Activated CD4-positive, alpha-beta T cell treated with anti-CD3 and anti-CD28 coated beads for 36 hours (primary cell): ENCODE measurements at regions not wholly inside any gene's neighbourhood (a gene's known extent, or its start where the extent isn't known, plus 50 kb on each side); places are given as distances from the start of the nearest gene placed in this dataset.
A peak's percentile ranks its signal among the peaks of the same experiment; 100 is the strongest.

ENCODE experiments used
- ATAC-seq: fragments of 200-7000 bp; cut with Tn5 transposase; one replicate; pipeline ENCODE4 v1.10.0; 2021; ENCODE audit warnings: mild to moderate bottlenecking, moderate library complexity
- CTCF ChIA-PET: fragments of 350-600 bp; sonication (Branson Sonifier 250); formaldehyde crosslinking; loops from one replicate; lab custom pipeline; 2021; ENCODE audit warnings: antibody characterized with exemption; lab: Charles Lee
- POLR2A ChIA-PET: fragments of 350-600 bp; sonication (Branson Sonifier 250); formaldehyde crosslinking; loops from one replicate; lab custom pipeline; 2021; ENCODE audit warnings: antibody characterized with exemption, inconsistent platforms; lab: Charles Lee
- DNase-seq: peaks from one replicate; pipeline ENCODE4 v3.0.0-alpha.2; 2020
- H3K27ac Mint-ChIP-seq: one replicate; pipeline ENCODE4 v1.8.0; 2021; ENCODE audit warnings: mixed read lengths
- H3K27me3 Mint-ChIP-seq: one replicate; pipeline ENCODE4 v1.8.0; 2021; ENCODE audit warnings: mixed read lengths
- H3K36me3 Mint-ChIP-seq: one replicate; pipeline ENCODE4 v1.8.0; 2021; ENCODE audit warnings: low read depth, mixed read lengths
- H3K4me1 Mint-ChIP-seq: one replicate; pipeline ENCODE4 v1.8.0; 2021; ENCODE audit warnings: mixed read lengths
- H3K4me3 Mint-ChIP-seq: one replicate; pipeline ENCODE4 v1.8.0; 2021; ENCODE audit warnings: mild to moderate bottlenecking, moderate library complexity, mixed read lengths
- H3K9me3 Mint-ChIP-seq: one replicate; pipeline ENCODE4 v1.8.0; 2021; ENCODE audit warnings: low read depth, mixed read lengths
- intact Hi-C, 2 experiments: fragments of 100-400 bp; cut with DNase I in 1 of 2; cut with micrococcal nuclease in 1 of 2; formaldehyde crosslinking; loops; one replicate each; pipeline versions ENCODE4 v1.14.2 to v1.15.1; 2022 to 2024; cut with DNase I, micrococcal nuclease

DNA sequence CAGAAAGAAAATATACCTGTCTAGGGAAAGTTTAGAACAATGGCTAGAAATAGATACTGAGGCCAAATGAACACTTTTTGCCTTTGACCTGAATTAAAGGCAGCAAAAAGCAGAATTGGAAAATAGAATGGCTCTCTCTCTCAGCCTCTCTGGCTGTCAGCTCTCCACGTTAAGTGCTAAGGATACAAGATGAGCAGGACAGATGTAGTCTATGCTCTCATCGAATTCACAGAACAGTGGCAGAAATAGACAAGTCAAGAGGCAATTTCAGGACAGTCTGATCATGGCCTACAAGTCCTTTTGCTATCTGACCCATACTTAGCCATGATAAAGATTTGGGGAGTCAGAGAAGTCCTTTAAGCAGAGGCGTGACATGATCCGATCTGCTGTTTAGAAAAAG is 120.2 kb upstream of the CREB1 start:
- Mint-ChIP-seq H3K4me1 (no peaks in the 10 kb centered on the region), H3K9me3 (no peaks in the 10 kb centered on the region), H3K36me3 (no peaks in the 10 kb centered on the region), H3K4me3 (no peak overlapping the region), H3K27me3 (no peaks in the 10 kb centered on the region), H3K27ac (no peak overlapping the region)
- CTCF ChIA-PET: no interaction called here
- ATAC-seq (no peak), DNase-seq (no peak)
- intact Hi-C loops: no loop called here
- POLR2A ChIA-PET: no interaction called here

DNA sequence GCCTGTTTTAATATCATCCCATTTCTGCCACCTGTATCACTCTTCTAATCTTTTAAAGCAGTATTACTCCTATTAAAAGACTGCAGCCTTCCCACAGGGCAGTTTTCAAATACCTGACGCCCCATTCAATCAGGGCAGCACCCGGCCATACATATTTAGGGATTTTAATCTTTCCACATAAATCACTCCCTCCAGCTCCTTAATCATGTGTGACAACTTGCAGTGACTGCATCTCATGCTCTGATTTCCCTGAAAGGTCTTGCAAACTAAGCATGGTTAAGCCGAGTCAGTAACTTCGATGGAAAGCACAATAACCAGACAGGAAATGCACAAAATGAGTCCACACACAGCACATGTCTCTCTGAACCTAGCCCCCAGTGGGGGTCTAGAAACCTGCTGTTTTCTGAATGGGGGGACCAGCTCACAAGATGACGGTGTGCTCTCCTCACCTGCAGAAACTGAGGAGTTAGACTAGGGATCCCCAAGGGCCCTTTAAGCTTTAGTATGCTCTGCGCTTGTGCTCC is 116.9 kb upstream of the CREB1 start:
- no peak overlapping the region for H3K27ac Mint-ChIP-seq
- no peak overlapping the region for H3K4me3 Mint-ChIP-seq
- POLR2A ChIA-PET: no interaction called here
- intact Hi-C loops: no loop called here
- ATAC-seq: no peak
- H3K36me3 Mint-ChIP-seq: no peaks in the 10 kb centered on the region
- no peaks in the 10 kb centered on the region for H3K9me3 Mint-ChIP-seq
- no peaks in the 10 kb centered on the region for H3K27me3 Mint-ChIP-seq
- H3K4me1 Mint-ChIP-seq: no peaks in the 10 kb centered on the region
- no peak for DNase-seq
- CTCF ChIA-PET: interaction anchor here (0.7 kb wide), 1 partner anchor 141 kb away, joined by 3 read pairs; no protein-coding TSS in a partner anchor

DNA sequence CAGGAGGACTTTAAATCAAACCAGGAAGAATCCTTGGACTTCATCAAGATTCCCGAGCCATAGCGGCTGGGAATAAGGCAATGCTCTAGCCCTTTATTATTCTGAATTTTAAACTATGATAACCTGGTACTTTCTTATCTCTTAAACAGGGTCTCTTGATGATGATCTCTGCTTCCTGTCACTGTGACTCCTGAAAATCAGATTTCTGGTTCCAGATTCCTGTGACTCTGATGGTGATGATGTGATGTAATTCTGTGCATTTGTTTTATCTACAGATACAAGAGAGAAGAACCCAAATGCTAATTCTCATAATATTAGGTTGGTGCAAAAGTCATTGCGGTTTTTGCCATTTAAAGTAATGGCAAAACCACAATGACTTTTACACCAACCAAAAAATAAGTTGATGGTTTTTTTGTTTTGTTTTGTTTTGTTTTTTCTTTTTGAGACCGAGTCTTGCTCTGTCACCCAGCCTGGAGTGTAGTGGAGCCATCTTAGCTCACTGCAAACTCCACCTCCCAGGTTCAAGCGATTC is 116.3 kb upstream of the CREB1 start:
- DNase-seq: no peak
- no peak for ATAC-seq
- Mint-ChIP-seq H3K4me3 (no peak overlapping the region), H3K27ac (no peak overlapping the region), H3K4me1 (no peaks in the 10 kb centered on the region), H3K27me3 (no peaks in the 10 kb centered on the region), H3K36me3 (no peaks in the 10 kb centered on the region), H3K9me3 (no peaks in the 10 kb centered on the region)
- intact Hi-C loops: no loop called here
- CTCF ChIA-PET: no interaction called here
- POLR2A ChIA-PET: no interaction called here

DNA sequence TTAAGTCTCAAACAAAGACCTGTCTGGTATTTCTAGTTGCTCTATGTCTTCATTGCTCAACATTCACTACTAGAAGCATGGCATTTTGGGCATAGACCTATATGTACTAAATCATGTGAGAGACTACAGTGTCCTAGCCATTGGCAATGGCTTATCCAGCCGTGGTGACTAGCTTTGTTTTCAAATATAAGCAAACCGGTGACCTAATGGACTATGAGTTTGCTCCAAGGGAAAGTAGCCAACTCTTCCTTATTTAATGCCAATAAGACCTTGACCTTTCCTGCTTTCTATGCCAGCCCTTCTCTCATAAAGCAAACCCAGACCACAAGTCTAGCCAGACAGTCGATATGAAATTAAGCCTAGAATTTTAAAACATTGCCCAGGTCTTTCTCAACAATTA is 113.7 kb upstream of the CREB1 start:
- Mint-ChIP-seq H3K9me3 (no peaks in the 10 kb centered on the region), H3K4me3 (no peak overlapping the region), H3K36me3 (no peaks in the 10 kb centered on the region), H3K27me3 (no peaks in the 10 kb centered on the region), H3K27ac (no peak overlapping the region), H3K4me1 (no peaks in the 10 kb centered on the region)
- ChIA-PET POLR2A (no interaction called here), CTCF (no interaction called here)
- ATAC-seq: no peak
- DNase-seq: no peak
- intact Hi-C loops: no loop called here

GRCh38 chr2:207416900-207417299 is 112.9 kb upstream of the CREB1 start:
- Mint-ChIP-seq H3K4me1 (no peaks in the 10 kb centered on the region), H3K27me3 (no peaks in the 10 kb centered on the region), H3K9me3 (no peaks in the 10 kb centered on the region), H3K36me3 (no peaks in the 10 kb centered on the region), H3K4me3 (no peak overlapping the region), H3K27ac (no peak overlapping the region)
- ChIA-PET POLR2A (no interaction called here), CTCF (no interaction called here)
- no peak for ATAC-seq
- intact Hi-C loops: no loop called here
- DNase-seq: no peak

- no peaks in the 10 kb centered on the region for H3K36me3 Mint-ChIP-seq
- ATAC-seq (no peak), DNase-seq (no peak)
- no peaks in the 10 kb centered on the region for H3K4me1 Mint-ChIP-seq
- ChIA-PET CTCF (interaction anchor here (1.2 kb wide), 1 partner anchor 12 kb away, joined by 4 read pairs; no protein-coding TSS in a partner anchor), POLR2A (no interaction called here)
- intact Hi-C loops: no loop called here
- no peaks in the 10 kb centered on the region for H3K9me3 Mint-ChIP-seq
- H3K4me3 Mint-ChIP-seq: no peak overlapping the region
- no peaks in the 10 kb centered on the region for H3K27me3 Mint-ChIP-seq
- H3K27ac Mint-ChIP-seq: no peak overlapping the region
These were observed 112.5 kb upstream of the CREB1 start for GRCh38 chr2:207417301-207417718.

- no peak for ATAC-seq
- intact Hi-C loops: no loop called here
- no peak overlapping the region for H3K4me3 Mint-ChIP-seq
- POLR2A ChIA-PET: no interaction called here
- DNase-seq: no peak
- no peaks in the 10 kb centered on the region for H3K4me1 Mint-ChIP-seq
- CTCF ChIA-PET: interaction anchor here (1.2 kb wide), 1 partner anchor 13 kb away, joined by 4 read pairs; no protein-coding TSS in a partner anchor
- H3K9me3 Mint-ChIP-seq: no peaks in the 10 kb centered on the region
- H3K27ac Mint-ChIP-seq: no peak overlapping the region
- no peaks in the 10 kb centered on the region for H3K36me3 Mint-ChIP-seq
- no peaks in the 10 kb centered on the region for H3K27me3 Mint-ChIP-seq
These were observed 111.3 kb upstream of the CREB1 start for GRCh38 chr2:207418419-207418818.

- ATAC-seq: no peak
- H3K4me1 Mint-ChIP-seq: peaks cover 6% of the 10 kb centered on the region
- no peak overlapping the region for H3K27ac Mint-ChIP-seq
- H3K9me3 Mint-ChIP-seq: no peaks in the 10 kb centered on the region
- no peaks in the 10 kb centered on the region for H3K36me3 Mint-ChIP-seq
- DNase-seq: no peak
- no peaks in the 10 kb centered on the region for H3K27me3 Mint-ChIP-seq
- H3K4me3 Mint-ChIP-seq: no peak overlapping the region
- ChIA-PET CTCF (no interaction called here), POLR2A (no interaction called here)
- intact Hi-C loops: no loop called here
These were observed 110.4 kb upstream of the CREB1 start for GRCh38 chr2:207419331-207419730.

- Mint-ChIP-seq H3K27ac (no peak overlapping the region), H3K4me1 (peaks cover 6% of the 10 kb centered on the region), H3K4me3 (no peak overlapping the region), H3K9me3 (no peaks in the 10 kb centered on the region), H3K27me3 (no peaks in the 10 kb centered on the region), H3K36me3 (no peaks in the 10 kb centered on the region)
- ATAC-seq: no peak
- no peak for DNase-seq
- ChIA-PET CTCF (no interaction called here), POLR2A (no interaction called here)
- intact Hi-C loops: no loop called here
These were observed 108.1 kb upstream of the CREB1 start for GRCh38 chr2:207421671-207422070.

DNA sequence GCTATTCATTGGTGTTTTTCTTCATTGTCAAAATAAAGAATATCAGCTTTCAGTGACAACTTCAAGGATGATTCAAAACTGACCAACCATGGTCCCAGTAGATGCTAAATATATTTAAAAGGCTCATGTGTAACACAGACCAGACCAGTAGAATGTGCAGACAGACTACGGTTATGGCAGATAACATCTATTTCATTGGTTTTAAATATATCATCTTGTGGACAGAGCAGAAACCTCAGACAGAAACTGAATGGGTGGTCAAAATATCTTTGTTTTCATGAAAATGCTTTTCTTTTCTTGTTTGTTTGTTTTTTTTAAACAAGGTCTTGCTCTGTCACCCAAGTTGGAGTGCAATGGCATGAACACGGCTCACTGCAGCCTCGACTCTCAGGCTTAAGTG is 107.4 kb upstream of the CREB1 start:
- POLR2A ChIA-PET: no interaction called here
- intact Hi-C loops: no loop called here
- H3K4me1 Mint-ChIP-seq: peaks cover 6% of the 10 kb centered on the region
- H3K9me3 Mint-ChIP-seq: no peaks in the 10 kb centered on the region
- ATAC-seq: no peak
- H3K36me3 Mint-ChIP-seq: no peaks in the 10 kb centered on the region
- no peak overlapping the region for H3K4me3 Mint-ChIP-seq
- no peaks in the 10 kb centered on the region for H3K27me3 Mint-ChIP-seq
- CTCF ChIA-PET: no interaction called here
- H3K27ac Mint-ChIP-seq: no peak overlapping the region
- DNase-seq: no peak

DNA sequence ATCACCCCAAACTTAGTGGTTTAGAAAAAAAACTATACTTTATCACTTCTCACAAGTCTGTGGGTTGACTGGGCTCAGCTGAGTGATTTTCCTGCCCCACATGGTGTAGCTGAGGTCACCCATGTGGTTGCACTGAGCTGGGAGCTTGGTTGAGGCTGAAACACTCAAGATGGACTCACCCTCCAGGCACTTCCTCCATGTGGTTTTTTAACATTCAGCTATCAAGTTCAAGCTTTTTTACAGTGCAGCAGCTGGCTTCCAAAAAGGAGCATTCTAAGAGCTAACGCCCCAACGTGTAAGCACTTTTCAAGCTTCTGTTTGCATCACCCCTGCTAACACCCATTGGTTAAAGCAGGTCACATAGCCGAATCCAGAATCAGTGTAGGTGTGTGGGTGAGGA is 105.9 kb upstream of the CREB1 start:
- ATAC-seq: peak; percentile 98

GRCh38 chr2:207427986-207428385 is 101.8 kb upstream of the CREB1 start:
- POLR2A ChIA-PET: no interaction called here

More for the DNA sequence above, 105.9 kb upstream of the CREB1 start:
- peak; percentile 66 for DNase-seq
- H3K36me3 Mint-ChIP-seq: no peaks in the 10 kb centered on the region
- ChIA-PET POLR2A (interaction anchor here (0.6 kb wide), 1 partner anchor 29 kb away, joined by 4 read pairs; no protein-coding TSS in a partner anchor), CTCF (interaction anchor here (0.9 to 1.2 kb wide), 3 partner anchors 24 to 200 kb away, joined by 3 to 4 read pairs (median 3); no protein-coding TSS in a partner anchor)
- H3K4me3 Mint-ChIP-seq: no peak overlapping the region
- H3K9me3 Mint-ChIP-seq: no peaks in the 10 kb centered on the region
- no peaks in the 10 kb centered on the region for H3K27me3 Mint-ChIP-seq
- H3K27ac Mint-ChIP-seq: no peak overlapping the region
- intact Hi-C loops: no loop called here
- H3K4me1 Mint-ChIP-seq: peaks cover 6% of the 10 kb centered on the region

More at GRCh38 chr2:207427986-207428385, 101.8 kb upstream of the CREB1 start:
- H3K36me3 Mint-ChIP-seq: no peaks in the 10 kb centered on the region
- H3K4me3 Mint-ChIP-seq: no peak overlapping the region
- ATAC-seq (no peak), DNase-seq (no peak)
- CTCF ChIA-PET: no interaction called here
- no peaks in the 10 kb centered on the region for H3K9me3 Mint-ChIP-seq
- intact Hi-C loops: no loop called here
- H3K27ac Mint-ChIP-seq: no peak overlapping the region
- H3K4me1 Mint-ChIP-seq: peaks cover 6% of the 10 kb centered on the region
- H3K27me3 Mint-ChIP-seq: no peaks in the 10 kb centered on the region
